Mesenchymal stem cell (in vitro differentiated cells and primary cell): ENCODE measurements at regions not wholly inside any gene's neighbourhood (a gene's known extent, or its start where the extent isn't known, plus 50 kb on each side); places are given as distances from the start of the nearest gene placed in this dataset.
A peak's percentile ranks its signal among the peaks of the same experiment; 100 is the strongest.

Source experiments
- DNase-seq: peaks from one replicate; pipeline ENCODE4 v3.0.0-alpha.2; 2013
- H2AFZ ChIP-seq: one replicate; pipeline ENCODE4 v1.6.1; 2013; ENCODE audit warnings: low read depth, mild to moderate bottlenecking, control low read depth, inconsistent platforms, low read length, moderate library complexity
- H2AK5ac ChIP-seq: 2 replicates; pipeline ENCODE4 v1.6.1; 2013; ENCODE audit warnings: low read length, moderate library complexity, mild to moderate bottlenecking, inconsistent platforms; ENCODE audit not compliant: severe bottlenecking
- H2BK120ac ChIP-seq: one replicate; pipeline ENCODE4 v1.6.1; 2013; ENCODE audit warnings: low read depth, mild to moderate bottlenecking, inconsistent platforms, low read length, moderate library complexity
- H2BK12ac ChIP-seq, 2 experiments: one replicate each; pipeline ENCODE4 v1.6.1; 2013; ENCODE audit warnings: inconsistent platforms in 2 of 2, low read length in 2 of 2, mild to moderate bottlenecking in 2 of 2, moderate library complexity in 2 of 2, control low read depth in 1 of 2
- H2BK15ac ChIP-seq: one replicate; pipeline ENCODE4 v1.6.1; 2013; ENCODE audit warnings: mild to moderate bottlenecking, low read depth, inconsistent platforms; ENCODE audit not compliant: poor library complexity, severe bottlenecking
- H2BK5ac ChIP-seq: 2 replicates; pipeline ENCODE4 v1.6.1; 2013; ENCODE audit warnings: low read depth, mild to moderate bottlenecking, low read length, control low read depth, inconsistent platforms; ENCODE audit not compliant: poor library complexity, severe bottlenecking
- H3K14ac ChIP-seq, 2 experiments: one replicate each; pipeline ENCODE4 v1.6.1; 2013; ENCODE audit warnings: inconsistent platforms in 2 of 2, low read length in 2 of 2, control low read depth in 1 of 2, mild to moderate bottlenecking in 1 of 2, moderate library complexity in 1 of 2
- H3K18ac ChIP-seq, 2 experiments: one replicate each; pipeline ENCODE4 v1.6.1; 2013; ENCODE audit warnings: inconsistent platforms in 2 of 2, low read length in 2 of 2, control low read depth in 1 of 2, low read depth in 1 of 2, mild to moderate bottlenecking in 1 of 2
- H3K23ac ChIP-seq, 2 experiments: one replicate each; pipeline ENCODE4 v1.6.1; 2013; ENCODE audit warnings: inconsistent platforms in 2 of 2, low read length in 2 of 2, mild to moderate bottlenecking in 2 of 2, moderate library complexity in 2 of 2, control low read depth in 1 of 2
- H3K27ac ChIP-seq: 2 replicates; pipeline ENCODE4 v1.5.1; 2013; ENCODE audit warnings: mild to moderate bottlenecking, moderate library complexity, low read length, control low read depth, inconsistent platforms; ENCODE audit not compliant: poor library complexity, severe bottlenecking
- H3K27me3 ChIP-seq, 2 experiments: 2 replicates each; pipeline versions ENCODE4 v1.6.1 to v1.7.0; 2013; ENCODE audit warnings: low read length in 2 of 2, mild to moderate bottlenecking in 2 of 2, moderate library complexity in 2 of 2, control low read depth in 1 of 2, inconsistent platforms in 1 of 2; ENCODE audit not compliant: control insufficient read depth in 1 of 2, insufficient read depth in 1 of 2
- H3K36me3 ChIP-seq, 2 experiments: 2 replicates each; pipeline versions ENCODE4 v1.6.1 to v1.7.0; 2013; ENCODE audit warnings: low read length in 2 of 2, control low read depth in 1 of 2, inconsistent platforms in 1 of 2, low read depth in 1 of 2, mild to moderate bottlenecking in 1 of 2; ENCODE audit not compliant: insufficient read depth in 2 of 2, control insufficient read depth in 1 of 2
- H3K4ac ChIP-seq, 2 experiments: one replicate each; pipeline ENCODE4 v1.6.1; 2013; ENCODE audit warnings: inconsistent platforms in 2 of 2, low read length in 2 of 2, mild to moderate bottlenecking in 2 of 2, moderate library complexity in 2 of 2, control low read depth in 1 of 2, low read depth in 1 of 2
- H3K4me1 ChIP-seq: 2 replicates; pipeline ENCODE4 v1.6.1; 2013; ENCODE audit warnings: low read depth, low read length, control low read depth; ENCODE audit not compliant: control insufficient read depth, insufficient read depth
- H3K4me2 ChIP-seq: 2 replicates; pipeline ENCODE4 v1.6.1; 2013; ENCODE audit warnings: low read length, mild to moderate bottlenecking, inconsistent platforms; ENCODE audit not compliant: poor library complexity, severe bottlenecking
- H3K4me3 ChIP-seq, 2 experiments: 2 replicates each; pipeline versions ENCODE4 v1.5.1 to v1.7.0; 2013; ENCODE audit warnings: low read length in 2 of 2, mild to moderate bottlenecking in 2 of 2, control low read depth in 1 of 2, low read depth in 1 of 2; ENCODE audit not compliant: insufficient read depth in 1 of 2
- H3K79me1 ChIP-seq: replicated peaks from 2 replicates; pipeline ENCODE4 v1.6.1; 2013; ENCODE audit warnings: mild to moderate bottlenecking, control low read depth, low read length, inconsistent platforms; ENCODE audit not compliant: poor library complexity, severe bottlenecking
- H3K9ac ChIP-seq: 2 replicates; pipeline ENCODE4 v1.7.0; 2013; ENCODE audit warnings: mild to moderate bottlenecking, low read length, moderate library complexity
- H3K9me3 ChIP-seq: 2 replicates; pipeline ENCODE4 v1.7.0; 2013; ENCODE audit warnings: mild to moderate bottlenecking, low read length; ENCODE audit not compliant: control insufficient read depth
- H4K8ac ChIP-seq: one replicate; pipeline ENCODE4 v1.6.1; 2013; ENCODE audit warnings: inconsistent platforms, mild to moderate bottlenecking, low read length, moderate library complexity
- H4K91ac ChIP-seq: one replicate; pipeline ENCODE4 v1.6.1; 2013; ENCODE audit warnings: mild to moderate bottlenecking, low read length, inconsistent platforms
- WGBS: methylation state at CpG from one replicate; pipeline ENCODE4 v1.1.7; 2013; ENCODE audit warnings: mixed read lengths; 5-methylcytosine and 5-hydroxymethylcytosine counted together

DNA sequence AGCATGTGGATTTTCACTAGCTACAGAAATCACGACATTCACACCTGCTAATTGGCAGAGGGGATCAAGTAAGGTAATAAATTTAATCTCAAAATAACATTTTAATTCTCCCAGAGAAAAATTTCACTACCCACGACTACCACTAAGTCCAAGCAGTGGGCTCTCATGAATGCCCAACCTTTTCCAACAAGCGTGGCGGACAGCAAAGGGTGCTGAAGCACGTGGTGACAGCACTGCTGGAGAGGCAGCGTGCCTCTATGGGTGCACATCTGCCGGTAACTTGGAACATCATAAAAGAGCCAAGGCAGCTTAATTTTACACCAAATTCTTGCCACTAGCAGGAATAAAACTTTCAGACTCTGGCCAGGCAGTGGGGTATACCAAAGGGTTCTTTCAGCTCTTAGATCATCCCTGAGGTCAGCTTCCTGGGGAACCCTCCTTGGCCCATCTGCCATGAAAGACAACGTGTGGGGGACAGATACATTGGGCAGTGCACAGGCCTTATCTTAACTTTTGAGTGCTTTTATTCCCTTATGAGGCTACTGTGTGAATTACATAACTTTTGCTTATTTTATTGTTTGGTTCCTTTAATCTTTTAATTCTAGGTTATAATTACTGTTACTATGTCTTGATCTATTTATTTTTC is 206.7 kb upstream of the KCTD7 start:
- Histone ChIP-seq H3K14ac (no peak overlapping the region), H4K91ac (no peak overlapping the region), H2BK12ac (no peak overlapping the region), H4K8ac (no peak overlapping the region), H3K4ac (no peak overlapping the region), H2AFZ (no peak overlapping the region), H2BK15ac (no peak overlapping the region), H3K4me1 (no peaks in the 10 kb centered on the region), H3K27ac (no peak overlapping the region), H3K79me1 (no peaks in the 10 kb centered on the region), H3K9me3 (no peaks in the 10 kb centered on the region), H3K4me3 (no peak overlapping the region), H3K27me3 (no peaks in the 10 kb centered on the region), H3K18ac (no peak overlapping the region), H2BK120ac (no peak overlapping the region), H2BK5ac (no peak overlapping the region), H3K9ac (no peak overlapping the region), H3K36me3 (peaks cover 0 to 21% of the 10 kb centered on the region in 2 experiments), H3K23ac (no peak overlapping the region), H3K4me2 (no peak overlapping the region), H2AK5ac (no peak overlapping the region)
- DNase-seq = no peak
- 99% methylated on average over 7 of the region's 8 CpGs for WGBS

DNA sequence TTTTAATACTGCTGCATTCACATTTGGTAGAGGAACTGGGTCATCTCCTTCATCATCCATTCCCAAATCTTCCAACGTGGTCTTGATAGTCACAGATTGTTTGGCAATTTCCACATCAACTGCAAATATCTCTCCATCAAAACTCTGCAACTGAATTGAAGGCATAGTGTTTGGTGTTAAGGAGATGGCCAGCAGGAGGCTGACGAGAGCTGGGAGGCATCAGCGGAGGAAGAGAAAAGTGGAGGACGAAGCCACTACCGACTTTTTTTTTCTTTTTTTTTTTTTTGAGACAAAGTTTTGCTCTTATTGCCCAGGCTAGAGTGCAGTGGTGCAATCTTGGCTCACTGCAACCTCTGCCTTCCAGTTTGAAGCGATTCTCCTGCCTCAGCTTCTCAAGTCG is 205.0 kb upstream of the KCTD7 start:
- H2BK12ac ChIP-seq = no peak overlapping the region
- H3K9me3 ChIP-seq = no peaks in the 10 kb centered on the region
- H3K4me2 ChIP-seq = no peak overlapping the region
- H2BK15ac ChIP-seq = no peak overlapping the region
- H3K4me1 ChIP-seq = no peaks in the 10 kb centered on the region
- no peak overlapping the region for H2AFZ ChIP-seq
- H2BK5ac ChIP-seq = no peak overlapping the region
- H3K27me3 ChIP-seq = no peaks in the 10 kb centered on the region
- H3K4ac ChIP-seq = no peak overlapping the region
- H3K36me3 ChIP-seq = peaks cover 4 to 21% of the 10 kb centered on the region in 2 experiments
- H2AK5ac ChIP-seq = no peak overlapping the region
- H4K91ac ChIP-seq = no peak overlapping the region
- H3K18ac ChIP-seq = no peak overlapping the region
- WGBS = 92% methylated on average over 6 of the region's 7 CpGs
- no peak for DNase-seq
- H3K14ac ChIP-seq = no peak overlapping the region
- H3K27ac ChIP-seq = no peak overlapping the region
- no peak overlapping the region for H3K4me3 ChIP-seq
- H3K79me1 ChIP-seq = no peaks in the 10 kb centered on the region
- no peak overlapping the region for H4K8ac ChIP-seq
- no peak overlapping the region for H2BK120ac ChIP-seq
- H3K9ac ChIP-seq = no peak overlapping the region
- no peak overlapping the region for H3K23ac ChIP-seq

DNA sequence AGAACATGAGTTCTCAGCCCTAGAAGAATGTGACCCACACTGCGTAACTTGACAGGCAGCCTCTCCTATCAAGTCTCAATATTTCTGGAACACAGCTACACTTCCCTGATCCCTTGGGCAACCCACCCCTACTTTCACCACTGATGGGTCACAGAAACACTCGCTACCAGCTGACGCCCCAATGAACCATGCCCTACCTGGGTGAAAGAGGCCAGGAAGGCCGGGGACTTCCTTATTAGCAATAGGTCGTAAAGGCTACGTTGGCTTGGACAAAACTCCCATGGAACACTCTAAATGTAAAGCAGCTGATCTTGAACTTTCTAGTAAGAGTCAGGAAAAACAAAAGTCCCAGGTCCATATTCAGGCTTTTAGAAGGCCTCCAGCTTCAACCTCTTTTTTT is 202.3 kb upstream of the KCTD7 start:
- no peak overlapping the region for H2BK12ac ChIP-seq
- H2AK5ac ChIP-seq = no peak overlapping the region
- H3K27ac ChIP-seq = no peak overlapping the region
- peak overlapping the region in 1 of 2 experiments; percentile 18 for H3K18ac ChIP-seq
- H4K91ac ChIP-seq = peak overlapping the region; percentile 10
- H2AFZ ChIP-seq = no peak overlapping the region
- no peak overlapping the region for H3K4me2 ChIP-seq
- no peak overlapping the region for H3K14ac ChIP-seq
- H3K4ac ChIP-seq = no peak overlapping the region
- H3K36me3 ChIP-seq = peaks cover 7 to 21% of the 10 kb centered on the region in 2 experiments
- no peak overlapping the region for H3K9ac ChIP-seq
- H4K8ac ChIP-seq = no peak overlapping the region
- DNase-seq = no peak
- H3K4me1 ChIP-seq = peaks cover 3% of the 10 kb centered on the region
- no peak overlapping the region for H2BK120ac ChIP-seq
- no peak overlapping the region for H3K23ac ChIP-seq
- H3K4me3 ChIP-seq = no peak overlapping the region
- H2BK5ac ChIP-seq = no peak overlapping the region
- H3K79me1 ChIP-seq = no peaks in the 10 kb centered on the region
- WGBS = 89% methylated on average over 6 of the region's 6 CpGs
- H2BK15ac ChIP-seq = no peak overlapping the region
- no peaks in the 10 kb centered on the region for H3K27me3 ChIP-seq
- H3K9me3 ChIP-seq = no peaks in the 10 kb centered on the region

DNA sequence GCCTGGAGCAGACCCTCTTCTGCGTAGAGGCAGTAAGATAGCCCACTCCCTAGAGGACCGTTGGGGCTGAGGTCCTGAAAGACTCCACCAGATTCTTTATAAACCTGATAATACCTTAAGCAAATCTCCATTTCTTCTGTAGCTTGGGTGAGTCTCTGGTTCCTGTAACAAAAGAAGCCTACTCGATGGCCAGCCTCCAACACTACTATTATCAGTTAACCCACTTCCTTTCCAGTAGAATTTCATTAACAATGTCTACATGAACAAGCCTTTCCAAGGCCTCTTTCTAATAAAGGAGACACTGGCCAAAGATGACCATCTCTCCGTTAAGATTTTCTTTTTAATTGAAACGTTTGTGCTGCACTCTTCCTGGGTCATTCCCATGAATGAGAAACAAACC is 201.7 kb upstream of the KCTD7 start:
- H3K36me3 ChIP-seq = peaks cover 7 to 21% of the 10 kb centered on the region in 2 experiments

More for the DNA sequence above, 201.7 kb upstream of the KCTD7 start:
- H3K9me3 ChIP-seq = no peaks in the 10 kb centered on the region
- H3K4me1 ChIP-seq = peaks cover 3% of the 10 kb centered on the region
- no peak overlapping the region for H3K9ac ChIP-seq
- no peak overlapping the region for H3K4ac ChIP-seq
- H2AK5ac ChIP-seq = no peak overlapping the region
- no peak overlapping the region for H3K14ac ChIP-seq
- no peak overlapping the region for H4K8ac ChIP-seq
- H3K4me3 ChIP-seq = no peak overlapping the region
- no peak overlapping the region for H2BK5ac ChIP-seq
- H2BK15ac ChIP-seq = no peak overlapping the region
- H3K27me3 ChIP-seq = no peaks in the 10 kb centered on the region
- H3K18ac ChIP-seq = no peak overlapping the region
- DNase-seq = no peak
- no peak overlapping the region for H3K27ac ChIP-seq
- no peaks in the 10 kb centered on the region for H3K79me1 ChIP-seq
- H2AFZ ChIP-seq = no peak overlapping the region
- 64% methylated on average over 5 of the region's 5 CpGs for WGBS
- no peak overlapping the region for H4K91ac ChIP-seq
- no peak overlapping the region for H3K23ac ChIP-seq
- no peak overlapping the region for H2BK120ac ChIP-seq
- no peak overlapping the region for H3K4me2 ChIP-seq
- H2BK12ac ChIP-seq = no peak overlapping the region
